Lung microvascular endothelial cell (primary cell): ENCODE measurements at regions not wholly inside any gene's neighbourhood (a gene's known extent, or its start where the extent isn't known, plus 50 kb on each side); places are given as distances from the start of the nearest gene placed in this dataset.
"Not testable (repeated sequence)": the region's sequence is repeated elsewhere in the genome, so short reads cannot be mapped to it uniquely, and the experiment has no call there.

ENCODE experiments used
- DNase-seq, 2 donors: peaks; one replicate each; pipeline versions ENCODE4 v3.0.0 to v3.0.0-alpha.2; 2010; ENCODE audit warnings: low read depth in 2 of 2

DNA sequence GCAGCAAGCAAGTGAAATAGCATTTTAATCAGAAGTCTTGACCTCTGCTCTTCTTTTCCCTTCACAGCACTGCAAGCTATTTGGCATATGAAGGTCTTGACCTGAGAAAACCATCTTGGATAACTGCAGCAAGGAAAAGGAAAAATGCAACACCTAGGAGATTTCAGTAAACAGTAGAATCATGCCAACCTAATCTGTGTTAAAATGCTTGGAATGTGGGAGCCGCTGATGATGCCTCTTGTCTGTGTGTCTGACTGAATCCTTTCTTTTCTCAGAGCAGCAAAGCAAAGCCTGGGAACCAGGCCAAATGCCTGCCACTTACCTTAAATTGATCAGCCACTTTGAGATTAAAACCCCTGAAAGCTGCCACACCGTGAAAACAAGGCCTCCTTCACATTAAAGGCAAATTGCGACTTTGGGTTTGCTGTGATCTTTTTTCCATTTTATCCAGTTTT lies 80.4 kb upstream of the CDK6 start:
- DNase-seq: peak in 1 of 2 donors; percentile 41

DNA sequence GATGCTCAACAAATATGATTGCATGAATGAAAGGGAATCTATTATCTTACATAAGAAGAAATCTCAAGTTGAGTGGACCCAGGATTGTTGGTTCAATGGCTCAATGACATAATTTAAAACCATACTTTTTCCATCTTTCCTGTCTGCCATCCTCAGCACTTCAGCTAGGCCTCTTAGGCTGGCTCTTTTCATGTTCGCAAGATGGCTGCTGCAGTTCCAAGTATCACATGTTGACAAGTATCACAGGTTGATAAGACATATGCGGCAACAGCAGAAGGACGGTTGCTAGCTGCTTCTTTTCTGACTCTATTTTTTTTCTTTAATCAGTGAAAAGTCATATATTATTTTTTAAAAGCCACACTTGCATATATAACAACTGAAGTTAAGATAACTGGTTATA lies 79.0 kb upstream of the CDK6 start:
- no peak for DNase-seq

GRCh38 chr7:92914645-92915044 lies 78.3 kb upstream of the CDK6 start:
- DNase-seq: no peak

DNA sequence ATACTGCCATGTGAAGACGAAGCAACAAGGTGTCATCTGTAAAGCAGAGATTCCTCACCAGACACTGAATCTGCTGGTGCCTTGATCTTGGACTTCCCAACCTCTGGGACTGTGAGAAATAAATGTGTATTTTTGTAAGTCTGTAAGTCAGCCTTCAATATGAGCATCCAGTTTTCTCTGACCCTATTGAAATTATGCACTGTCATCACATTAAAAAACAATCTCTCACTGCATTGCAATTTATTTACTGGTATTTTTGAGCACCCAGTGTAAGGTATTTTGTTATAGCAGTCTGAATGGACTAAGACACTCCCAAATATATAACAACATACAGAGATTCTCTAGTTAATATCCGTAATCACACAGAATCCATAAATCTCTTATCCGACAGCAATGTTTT lies 77.5 kb upstream of the CDK6 start:
- DNase-seq: no peak

GRCh38 chr7:92910976-92911375 lies 74.6 kb upstream of the CDK6 start:
- no peak for DNase-seq

DNA sequence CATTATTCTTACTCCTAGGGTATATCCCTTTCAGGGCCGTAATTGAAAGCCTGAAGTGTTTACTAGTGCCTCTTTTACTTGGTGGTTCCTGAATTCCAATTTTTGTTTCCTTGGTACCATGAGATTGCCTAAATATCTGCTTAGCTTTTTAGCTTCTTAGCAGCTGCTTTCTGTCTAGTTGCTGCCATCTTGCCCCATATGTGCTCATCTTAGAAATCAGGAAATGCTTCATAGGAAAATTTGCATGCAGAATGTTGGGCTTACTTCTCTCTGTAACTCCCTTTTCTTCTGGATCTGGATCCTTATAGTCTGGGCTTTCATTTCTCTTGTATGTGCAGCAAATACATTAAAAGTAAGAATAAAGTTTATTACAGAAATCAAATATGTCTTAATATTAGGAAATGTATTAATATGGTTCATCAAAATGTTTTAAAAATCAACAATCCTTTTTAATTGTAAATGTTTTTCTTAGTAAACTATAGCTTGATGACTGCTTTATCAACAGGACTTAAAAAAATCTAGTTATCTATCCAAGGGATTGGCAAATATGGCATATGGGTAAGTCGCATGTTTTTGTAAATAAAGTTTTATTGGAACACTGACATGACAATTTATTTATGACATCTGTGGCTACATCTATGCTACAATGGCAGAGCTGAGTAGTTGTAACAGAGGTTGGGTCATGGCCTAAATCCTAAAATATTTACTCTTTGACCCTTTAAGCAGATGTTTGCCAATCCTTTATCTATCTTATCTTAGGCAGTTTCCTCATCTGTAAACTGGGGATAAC lies 73.5 kb upstream of the CDK6 start:
- no peak for DNase-seq

DNA sequence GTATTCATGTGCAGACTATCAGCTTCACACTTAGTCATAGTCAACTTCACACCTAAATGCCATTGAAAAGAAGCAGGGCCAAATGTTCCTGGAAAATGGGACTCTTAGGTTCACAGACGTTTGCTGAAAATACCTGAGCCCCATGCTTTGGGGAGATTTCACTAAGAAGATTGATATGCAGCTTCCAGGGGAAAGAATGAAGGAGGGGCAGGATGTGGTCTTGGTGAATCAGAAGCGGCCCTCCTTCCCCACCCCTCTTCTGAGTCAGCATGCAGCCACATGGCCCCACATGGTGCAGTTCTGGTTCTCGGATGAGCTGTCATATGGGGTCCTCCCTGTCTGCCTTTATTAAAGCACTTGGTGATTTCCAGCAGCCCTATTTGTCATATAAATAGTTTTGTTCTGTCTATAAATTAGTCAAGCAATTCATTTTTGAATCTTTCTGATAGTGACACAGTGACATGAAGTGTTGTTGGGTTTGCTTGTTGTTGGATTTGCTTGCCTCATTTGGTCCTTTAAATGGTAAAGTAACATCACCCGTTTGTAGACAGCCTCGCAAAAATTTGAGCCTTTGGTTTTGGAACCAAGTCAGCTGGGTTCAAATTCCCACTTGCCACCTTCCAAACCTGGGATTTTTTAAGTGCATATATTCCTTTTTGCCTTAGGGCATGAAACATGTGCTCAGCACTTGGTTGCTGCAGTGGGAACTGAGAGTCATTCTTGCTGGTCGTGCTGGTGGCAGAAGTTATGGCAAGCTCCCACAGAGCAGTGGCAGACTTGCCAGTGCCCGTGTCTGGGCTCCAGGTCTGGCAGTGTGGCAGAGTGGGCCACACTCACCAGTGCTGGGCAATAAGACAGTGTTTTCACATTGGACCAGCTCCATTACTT lies 68.1 kb upstream of the CDK6 start:
- DNase-seq: peak in 1 of 2 donors; percentile 91

- no peak for DNase-seq
Measured at GRCh38 chr7:92898798-92899197, 62.4 kb upstream of the CDK6 start.

DNA sequence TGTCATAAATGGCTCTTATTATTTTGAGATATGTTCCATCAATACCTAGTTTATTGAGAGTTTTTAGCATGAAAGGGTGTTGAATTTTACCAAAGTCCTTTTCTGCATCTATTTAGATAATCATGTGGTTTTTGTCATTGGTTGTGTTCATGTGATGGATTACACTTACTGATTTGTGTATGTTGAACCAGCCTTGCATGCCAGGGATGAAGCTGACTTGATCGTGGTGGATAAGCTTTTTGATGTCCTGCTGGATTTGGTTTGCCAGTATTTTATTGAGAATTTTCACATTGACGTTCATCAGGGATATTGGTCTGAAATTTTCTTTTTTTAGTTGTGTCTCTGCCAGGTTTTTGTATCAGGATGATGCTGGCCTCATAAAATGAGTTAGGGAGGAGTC lies 58.5 kb upstream of the CDK6 start:
- not testable (repeated sequence) for DNase-seq

DNA sequence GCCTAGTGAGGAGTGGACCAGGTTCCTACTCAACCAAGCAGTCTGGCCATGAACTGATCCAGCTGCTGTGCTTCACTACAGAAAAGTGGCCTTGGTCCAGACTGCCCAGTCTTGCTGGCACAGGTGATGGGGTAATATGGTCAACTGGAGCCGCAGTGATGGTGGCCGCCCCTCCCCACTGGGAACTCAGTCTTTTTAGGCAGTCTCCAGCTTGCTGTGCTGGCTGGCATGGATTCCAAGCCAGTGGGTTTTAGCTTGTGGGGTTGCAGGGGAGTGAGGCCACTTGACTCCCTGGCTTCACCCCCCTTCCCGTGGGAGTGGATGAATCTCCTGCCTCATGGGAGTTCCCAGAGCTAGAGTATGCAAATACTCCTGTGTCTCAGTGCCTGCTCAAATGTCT lies 52.7 kb upstream of the CDK6 start:
- DNase-seq: no peak
